GM23338 (cell line): ENCODE measurements at regions not wholly inside any gene's neighbourhood (a gene's known extent, or its start where the extent isn't known, plus 50 kb on each side); places are given as distances from the start of the nearest gene placed in this dataset.

Experiments
- CREB1 ChIP-seq: fragments of 250-450 bp; sonication (Bioruptor Pico); IDR thresholded peaks from 2 replicates; pipeline ENCODE4 v1.5.0; 2020; ENCODE audit warnings: low read depth, mild to moderate bottlenecking, moderate library complexity
- EZH2 ChIP-seq: fragments of 200-600 bp; sonication (generic); IDR thresholded peaks from one replicate; pipeline ENCODE4 v1.8.0; 2017; ENCODE audit warnings: antibody characterized with exemption, mild to moderate bottlenecking, low read depth; ENCODE audit not compliant: unreplicated experiment
- EZH2phosphoT487 ChIP-seq: fragments of 200-600 bp; sonication (generic); IDR thresholded peaks from one replicate; pipeline ENCODE4 v1.8.1; 2018; ENCODE audit warnings: antibody characterized with exemption; ENCODE audit not compliant: unreplicated experiment
- JUNB ChIP-seq: IDR thresholded peaks from one replicate; pipeline ENCODE4 v1.6.1; 2016; ENCODE audit warnings: antibody characterized with exemption; ENCODE audit not compliant: unreplicated experiment
- NANOG ChIP-seq: IDR thresholded peaks from 2 replicates; pipeline ENCODE4 v1.6.1; 2016; ENCODE audit warnings: antibody characterized with exemption, borderline replicate concordance
- POLR2AphosphoS5 ChIP-seq: IDR thresholded peaks from 2 replicates; pipeline ENCODE4 v1.6.1; 2016; ENCODE audit warnings: antibody characterized with exemption, low read depth
- STAT1 ChIP-seq: IDR thresholded peaks from one replicate; pipeline ENCODE4 v1.6.1; 2016; ENCODE audit warnings: antibody characterized with exemption; ENCODE audit not compliant: unreplicated experiment
- ZNF114 ChIP-seq: fragments of 250-450 bp; sonication (Bioruptor Pico); IDR thresholded peaks from 2 replicates; pipeline ENCODE4 v1.5.0; 2020; ENCODE audit warnings: mild to moderate bottlenecking, moderate library complexity
- ZNF331 ChIP-seq: fragments of 250-450 bp; sonication (Bioruptor Pico); IDR thresholded peaks from 2 replicates; pipeline ENCODE4 v1.5.0; 2020; ENCODE audit warnings: low read depth, mild to moderate bottlenecking, moderate library complexity
- TF ChIP-seq, protein P1 (sequence below), 2 experiments: fragments of 200-600 bp in 1 of 2; sonication (generic) in 1 of 2; conservative IDR thresholded peaks; 2 replicates each; pipeline versions ENCODE4 v1.5.1 to v1.6.1; 2016 to 2017; ENCODE audit warnings: antibody characterized with exemption in 2 of 2, low read depth in 2 of 2, mild to moderate bottlenecking in 2 of 2, moderate library complexity in 1 of 2
- TF ChIP-seq, protein P2 (sequence below): IDR thresholded peaks from one replicate; pipeline ENCODE4 v1.6.1; 2018; ENCODE audit warnings: antibody characterized with exemption; ENCODE audit not compliant: unreplicated experiment
- TF ChIP-seq, protein P3 (sequence below): fragments of 250-450 bp; sonication (Bioruptor Pico); IDR thresholded peaks from 2 replicates; pipeline ENCODE4 v1.5.0; 2020; ENCODE audit warnings: mild to moderate bottlenecking, moderate library complexity
- TF ChIP-seq, protein P4 (sequence below): IDR thresholded peaks from 2 replicates; pipeline ENCODE4 v1.6.1; 2016; ENCODE audit warnings: antibody characterized with exemption

DNA sequence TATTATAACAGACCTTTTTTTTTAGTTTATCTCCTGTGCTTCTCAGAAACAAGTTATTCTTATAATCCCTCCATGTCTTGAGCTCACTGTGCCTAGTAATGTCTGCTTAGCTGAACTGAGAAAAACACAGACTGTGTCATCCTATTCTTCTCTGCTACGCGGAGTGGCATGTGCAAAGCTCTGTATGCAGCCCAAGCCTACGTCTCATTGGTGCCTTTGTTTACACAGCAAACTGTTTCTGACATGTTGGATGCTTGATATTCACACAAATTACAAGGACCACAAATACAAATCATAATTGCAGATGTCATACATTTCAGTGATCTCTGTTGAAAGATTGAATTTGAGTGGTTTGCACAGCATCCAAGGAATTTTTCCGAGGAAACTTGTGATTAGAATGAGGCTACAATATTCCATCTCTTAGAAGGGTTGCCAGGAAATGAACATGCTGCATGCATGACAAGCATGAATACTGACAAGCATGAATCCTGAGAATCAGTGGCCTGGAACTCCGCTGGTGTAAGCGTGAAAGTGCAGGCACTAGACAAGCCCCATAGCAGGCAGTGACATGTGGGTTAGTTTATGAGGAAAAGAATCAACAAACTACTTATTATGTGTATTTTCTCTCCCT, 128.4 kb upstream of the SGK1 start:
- TF ChIP-seq POLR2AphosphoS5 = no peak
- TF ChIP-seq, protein P1, sequence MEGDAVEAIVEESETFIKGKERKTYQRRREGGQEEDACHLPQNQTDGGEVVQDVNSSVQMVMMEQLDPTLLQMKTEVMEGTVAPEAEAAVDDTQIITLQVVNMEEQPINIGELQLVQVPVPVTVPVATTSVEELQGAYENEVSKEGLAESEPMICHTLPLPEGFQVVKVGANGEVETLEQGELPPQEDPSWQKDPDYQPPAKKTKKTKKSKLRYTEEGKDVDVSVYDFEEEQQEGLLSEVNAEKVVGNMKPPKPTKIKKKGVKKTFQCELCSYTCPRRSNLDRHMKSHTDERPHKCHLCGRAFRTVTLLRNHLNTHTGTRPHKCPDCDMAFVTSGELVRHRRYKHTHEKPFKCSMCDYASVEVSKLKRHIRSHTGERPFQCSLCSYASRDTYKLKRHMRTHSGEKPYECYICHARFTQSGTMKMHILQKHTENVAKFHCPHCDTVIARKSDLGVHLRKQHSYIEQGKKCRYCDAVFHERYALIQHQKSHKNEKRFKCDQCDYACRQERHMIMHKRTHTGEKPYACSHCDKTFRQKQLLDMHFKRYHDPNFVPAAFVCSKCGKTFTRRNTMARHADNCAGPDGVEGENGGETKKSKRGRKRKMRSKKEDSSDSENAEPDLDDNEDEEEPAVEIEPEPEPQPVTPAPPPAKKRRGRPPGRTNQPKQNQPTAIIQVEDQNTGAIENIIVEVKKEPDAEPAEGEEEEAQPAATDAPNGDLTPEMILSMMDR (conservative IDR thresholded peaks at IDR 0.05; ENCODE audit: low read depth in 2 of 2) = no peak
- no peak for TF ChIP-seq EZH2phosphoT487
- no peak for TF ChIP-seq EZH2
- no peak for TF ChIP-seq CREB1 (CRISPR knock-in tag)
- TF ChIP-seq, protein P2, sequence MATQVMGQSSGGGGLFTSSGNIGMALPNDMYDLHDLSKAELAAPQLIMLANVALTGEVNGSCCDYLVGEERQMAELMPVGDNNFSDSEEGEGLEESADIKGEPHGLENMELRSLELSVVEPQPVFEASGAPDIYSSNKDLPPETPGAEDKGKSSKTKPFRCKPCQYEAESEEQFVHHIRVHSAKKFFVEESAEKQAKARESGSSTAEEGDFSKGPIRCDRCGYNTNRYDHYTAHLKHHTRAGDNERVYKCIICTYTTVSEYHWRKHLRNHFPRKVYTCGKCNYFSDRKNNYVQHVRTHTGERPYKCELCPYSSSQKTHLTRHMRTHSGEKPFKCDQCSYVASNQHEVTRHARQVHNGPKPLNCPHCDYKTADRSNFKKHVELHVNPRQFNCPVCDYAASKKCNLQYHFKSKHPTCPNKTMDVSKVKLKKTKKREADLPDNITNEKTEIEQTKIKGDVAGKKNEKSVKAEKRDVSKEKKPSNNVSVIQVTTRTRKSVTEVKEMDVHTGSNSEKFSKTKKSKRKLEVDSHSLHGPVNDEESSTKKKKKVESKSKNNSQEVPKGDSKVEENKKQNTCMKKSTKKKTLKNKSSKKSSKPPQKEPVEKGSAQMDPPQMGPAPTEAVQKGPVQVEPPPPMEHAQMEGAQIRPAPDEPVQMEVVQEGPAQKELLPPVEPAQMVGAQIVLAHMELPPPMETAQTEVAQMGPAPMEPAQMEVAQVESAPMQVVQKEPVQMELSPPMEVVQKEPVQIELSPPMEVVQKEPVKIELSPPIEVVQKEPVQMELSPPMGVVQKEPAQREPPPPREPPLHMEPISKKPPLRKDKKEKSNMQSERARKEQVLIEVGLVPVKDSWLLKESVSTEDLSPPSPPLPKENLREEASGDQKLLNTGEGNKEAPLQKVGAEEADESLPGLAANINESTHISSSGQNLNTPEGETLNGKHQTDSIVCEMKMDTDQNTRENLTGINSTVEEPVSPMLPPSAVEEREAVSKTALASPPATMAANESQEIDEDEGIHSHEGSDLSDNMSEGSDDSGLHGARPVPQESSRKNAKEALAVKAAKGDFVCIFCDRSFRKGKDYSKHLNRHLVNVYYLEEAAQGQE = no peak
- TF ChIP-seq, protein P3, sequence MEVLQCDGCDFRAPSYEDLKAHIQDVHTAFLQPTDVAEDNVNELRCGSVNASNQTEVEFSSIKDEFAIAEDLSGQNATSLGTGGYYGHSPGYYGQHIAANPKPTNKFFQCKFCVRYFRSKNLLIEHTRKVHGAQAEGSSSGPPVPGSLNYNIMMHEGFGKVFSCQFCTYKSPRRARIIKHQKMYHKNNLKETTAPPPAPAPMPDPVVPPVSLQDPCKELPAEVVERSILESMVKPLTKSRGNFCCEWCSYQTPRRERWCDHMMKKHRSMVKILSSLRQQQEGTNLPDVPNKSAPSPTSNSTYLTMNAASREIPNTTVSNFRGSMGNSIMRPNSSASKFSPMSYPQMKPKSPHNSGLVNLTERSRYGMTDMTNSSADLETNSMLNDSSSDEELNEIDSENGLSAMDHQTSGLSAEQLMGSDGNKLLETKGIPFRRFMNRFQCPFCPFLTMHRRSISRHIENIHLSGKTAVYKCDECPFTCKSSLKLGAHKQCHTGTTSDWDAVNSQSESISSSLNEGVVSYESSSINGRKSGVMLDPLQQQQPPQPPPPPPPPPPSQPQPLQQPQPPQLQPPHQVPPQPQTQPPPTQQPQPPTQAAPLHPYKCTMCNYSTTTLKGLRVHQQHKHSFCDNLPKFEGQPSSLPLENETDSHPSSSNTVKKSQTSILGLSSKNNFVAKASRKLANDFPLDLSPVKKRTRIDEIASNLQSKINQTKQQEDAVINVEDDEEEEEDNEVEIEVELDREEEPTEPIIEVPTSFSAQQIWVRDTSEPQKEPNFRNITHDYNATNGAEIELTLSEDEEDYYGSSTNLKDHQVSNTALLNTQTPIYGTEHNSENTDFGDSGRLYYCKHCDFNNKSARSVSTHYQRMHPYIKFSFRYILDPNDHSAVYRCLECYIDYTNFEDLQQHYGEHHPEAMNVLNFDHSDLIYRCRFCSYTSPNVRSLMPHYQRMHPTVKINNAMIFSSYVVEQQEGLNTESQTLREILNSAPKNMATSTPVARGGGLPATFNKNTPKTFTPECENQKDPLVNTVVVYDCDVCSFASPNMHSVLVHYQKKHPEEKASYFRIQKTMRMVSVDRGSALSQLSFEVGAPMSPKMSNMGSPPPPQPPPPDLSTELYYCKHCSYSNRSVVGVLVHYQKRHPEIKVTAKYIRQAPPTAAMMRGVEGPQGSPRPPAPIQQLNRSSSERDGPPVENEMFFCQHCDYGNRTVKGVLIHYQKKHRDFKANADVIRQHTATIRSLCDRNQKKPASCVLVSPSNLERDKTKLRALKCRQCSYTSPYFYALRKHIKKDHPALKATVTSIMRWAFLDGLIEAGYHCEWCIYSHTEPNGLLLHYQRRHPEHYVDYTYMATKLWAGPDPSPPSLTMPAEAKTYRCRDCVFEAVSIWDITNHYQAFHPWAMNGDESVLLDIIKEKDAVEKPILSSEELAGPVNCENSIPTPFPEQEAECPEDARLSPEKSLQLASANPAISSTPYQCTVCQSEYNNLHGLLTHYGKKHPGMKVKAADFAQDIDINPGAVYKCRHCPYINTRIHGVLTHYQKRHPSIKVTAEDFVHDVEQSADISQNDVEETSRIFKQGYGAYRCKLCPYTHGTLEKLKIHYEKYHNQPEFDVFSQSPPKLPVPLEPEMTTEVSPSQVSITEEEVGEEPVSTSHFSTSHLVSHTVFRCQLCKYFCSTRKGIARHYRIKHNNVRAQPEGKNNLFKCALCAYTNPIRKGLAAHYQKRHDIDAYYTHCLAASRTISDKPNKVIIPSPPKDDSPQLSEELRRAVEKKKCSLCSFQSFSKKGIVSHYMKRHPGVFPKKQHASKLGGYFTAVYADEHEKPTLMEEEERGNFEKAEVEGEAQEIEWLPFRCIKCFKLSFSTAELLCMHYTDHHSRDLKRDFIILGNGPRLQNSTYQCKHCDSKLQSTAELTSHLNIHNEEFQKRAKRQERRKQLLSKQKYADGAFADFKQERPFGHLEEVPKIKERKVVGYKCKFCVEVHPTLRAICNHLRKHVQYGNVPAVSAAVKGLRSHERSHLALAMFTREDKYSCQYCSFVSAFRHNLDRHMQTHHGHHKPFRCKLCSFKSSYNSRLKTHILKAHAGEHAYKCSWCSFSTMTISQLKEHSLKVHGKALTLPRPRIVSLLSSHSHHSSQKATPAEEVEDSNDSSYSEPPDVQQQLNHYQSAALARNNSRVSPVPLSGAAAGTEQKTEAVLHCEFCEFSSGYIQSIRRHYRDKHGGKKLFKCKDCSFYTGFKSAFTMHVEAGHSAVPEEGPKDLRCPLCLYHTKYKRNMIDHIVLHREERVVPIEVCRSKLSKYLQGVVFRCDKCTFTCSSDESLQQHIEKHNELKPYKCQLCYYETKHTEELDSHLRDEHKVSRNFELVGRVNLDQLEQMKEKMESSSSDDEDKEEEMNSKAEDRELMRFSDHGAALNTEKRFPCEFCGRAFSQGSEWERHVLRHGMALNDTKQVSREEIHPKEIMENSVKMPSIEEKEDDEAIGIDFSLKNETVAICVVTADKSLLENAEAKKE (CRISPR knock-in tag) = no peak
- TF ChIP-seq NANOG = no peak
- TF ChIP-seq, protein P4, sequence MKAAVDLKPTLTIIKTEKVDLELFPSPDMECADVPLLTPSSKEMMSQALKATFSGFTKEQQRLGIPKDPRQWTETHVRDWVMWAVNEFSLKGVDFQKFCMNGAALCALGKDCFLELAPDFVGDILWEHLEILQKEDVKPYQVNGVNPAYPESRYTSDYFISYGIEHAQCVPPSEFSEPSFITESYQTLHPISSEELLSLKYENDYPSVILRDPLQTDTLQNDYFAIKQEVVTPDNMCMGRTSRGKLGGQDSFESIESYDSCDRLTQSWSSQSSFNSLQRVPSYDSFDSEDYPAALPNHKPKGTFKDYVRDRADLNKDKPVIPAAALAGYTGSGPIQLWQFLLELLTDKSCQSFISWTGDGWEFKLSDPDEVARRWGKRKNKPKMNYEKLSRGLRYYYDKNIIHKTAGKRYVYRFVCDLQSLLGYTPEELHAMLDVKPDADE = no peak
- no peak for TF ChIP-seq ZNF331 (CRISPR knock-in tag)
- no peak for TF ChIP-seq ZNF114 (CRISPR knock-in tag)
- TF ChIP-seq JUNB = no peak
- TF ChIP-seq STAT1 = no peak
